NOMO-1 (cell line): ENCODE measurements at regions not wholly inside any gene's neighbourhood (a gene's known extent, or its start where the extent isn't known, plus 50 kb on each side); places are given as distances from the start of the nearest gene placed in this dataset.
"Not testable (repeated sequence)": the region's sequence is repeated elsewhere in the genome, so short reads cannot be mapped to it uniquely, and the experiment has no call there.

Source experiments
- DNase-seq, 2 experiments: peaks; one replicate each; lab custom pipeline; 2025; ENCODE audit not compliant: unreplicated experiment in 2 of 2; lab: John Stamatoyannopoulos, UW

DNA sequence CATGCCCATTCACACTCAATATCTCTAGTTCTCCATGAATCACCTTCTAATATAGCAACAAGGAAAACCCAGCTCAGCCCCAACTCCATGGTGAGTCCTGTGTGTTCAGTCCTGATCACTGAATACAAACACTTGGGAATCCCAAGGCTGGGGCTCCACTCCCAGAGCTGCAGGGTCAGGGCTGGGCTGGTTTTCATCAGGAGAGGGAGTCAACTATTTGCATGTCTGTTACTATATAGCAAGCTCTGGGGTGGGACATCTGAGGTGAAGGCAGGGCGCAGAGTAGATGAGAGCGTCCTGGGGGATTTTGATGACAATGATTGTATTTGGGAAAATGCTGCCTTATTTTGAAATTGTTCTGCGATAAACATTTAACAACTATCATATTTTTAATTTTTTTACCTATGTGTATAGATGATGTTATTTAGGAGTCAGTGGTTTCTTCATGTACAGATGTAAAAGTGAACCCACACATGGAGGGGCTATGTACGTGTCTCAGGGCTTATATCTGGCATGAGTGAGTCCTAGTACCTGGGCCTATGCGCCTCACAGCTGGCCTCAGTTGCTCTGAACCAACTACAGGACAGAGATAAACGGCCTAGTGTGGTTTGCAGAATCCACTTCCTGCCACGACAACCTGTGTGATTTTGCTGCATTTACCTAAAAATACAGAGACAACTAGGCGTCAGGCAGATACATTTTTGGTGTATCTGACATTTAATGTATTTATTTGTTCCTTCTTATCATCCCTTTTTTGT, 603.7 kb downstream of the TMEM121 start:
- DNase-seq, result not testable (repeated sequence)

DNA sequence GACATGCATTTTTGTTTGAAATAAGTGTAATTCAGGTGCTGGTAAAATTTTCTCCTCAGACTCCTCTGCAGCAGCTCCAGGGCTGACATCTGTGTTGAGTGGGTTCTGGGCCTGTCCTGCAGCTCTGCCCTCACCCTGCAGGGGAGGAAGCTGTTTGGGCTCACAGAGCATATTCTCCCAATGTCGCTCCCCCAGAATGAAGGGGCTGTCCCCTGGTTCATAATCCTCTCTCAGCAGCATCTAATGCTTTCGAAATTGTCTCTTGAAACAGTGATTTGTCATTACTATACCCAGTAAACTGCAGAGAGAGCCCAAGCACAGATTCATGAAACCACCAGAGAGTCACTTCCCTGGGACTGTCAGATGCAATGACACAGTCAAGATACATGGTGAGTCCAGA, 606.7 kb downstream of the TMEM121 start:
- DNase-seq, result not testable (repeated sequence)

DNA sequence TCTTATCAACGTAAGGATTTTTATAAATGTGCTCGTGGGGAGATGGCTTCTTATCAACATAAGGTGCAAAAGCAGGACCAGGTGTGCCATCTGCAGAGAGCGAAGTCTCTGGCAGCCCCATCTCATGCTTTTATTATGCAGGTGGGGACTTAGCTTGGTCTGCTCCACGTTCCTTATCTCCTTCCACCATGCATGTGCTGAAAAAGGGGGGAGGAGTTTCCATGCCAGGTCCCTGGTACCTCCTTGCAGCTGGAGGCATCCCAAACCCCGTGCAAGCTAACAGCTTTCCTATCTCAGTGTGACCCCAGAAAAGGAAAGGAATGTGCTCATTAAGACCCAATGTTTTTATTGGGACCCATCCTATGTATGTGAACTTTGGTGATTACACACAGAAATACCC, 608.5 kb downstream of the TMEM121 start:
- no peak for DNase-seq

DNA sequence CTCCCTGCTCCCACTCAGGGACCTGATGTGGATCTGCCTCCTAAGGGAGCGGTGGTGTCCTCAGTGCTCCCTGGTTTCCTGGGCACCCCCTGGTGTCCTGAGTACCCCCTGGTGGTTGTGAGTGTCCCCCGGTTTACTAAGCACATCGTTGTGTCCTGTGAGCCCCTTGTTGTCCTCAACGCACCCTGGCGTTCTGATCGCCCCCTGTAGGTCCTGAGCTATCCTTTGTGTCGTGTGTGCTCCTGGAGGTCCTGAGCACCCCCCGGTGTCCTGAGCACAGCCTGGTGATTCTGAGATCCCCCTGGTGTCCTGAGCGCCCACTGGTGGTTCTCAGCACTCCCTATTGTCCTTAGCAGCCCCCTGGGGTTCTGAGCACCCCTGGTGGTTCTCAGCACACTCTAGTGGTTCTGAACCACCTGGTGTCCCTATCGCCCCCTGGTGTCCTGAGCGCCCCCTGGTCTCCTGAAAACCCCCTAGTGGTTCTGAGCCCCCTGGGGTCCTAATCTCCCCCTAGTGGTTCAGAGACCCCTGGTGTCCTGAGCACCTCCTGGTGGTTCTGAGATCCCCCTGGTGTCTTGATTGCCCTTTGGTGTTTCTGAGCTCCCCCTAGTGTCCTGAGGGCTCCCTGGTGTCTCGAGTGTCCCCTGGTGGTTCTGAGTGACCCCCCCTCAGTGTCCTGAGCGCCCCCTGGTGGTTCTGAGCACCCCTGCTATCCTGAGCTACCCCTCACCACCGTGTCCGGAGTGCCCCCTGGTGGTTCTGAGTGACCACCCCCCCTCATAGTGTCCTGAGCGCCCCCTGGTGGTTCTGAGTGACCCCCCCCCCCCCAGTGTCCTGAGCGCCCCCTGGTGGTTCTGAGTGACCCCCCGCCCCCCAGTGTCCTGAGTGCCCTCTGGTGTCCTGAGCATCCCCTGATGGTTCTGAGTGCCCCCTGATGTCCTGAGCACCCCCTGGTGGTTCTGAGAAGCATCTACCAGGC, 615.1 kb downstream of the TMEM121 start:
- DNase-seq, result no peak

DNA sequence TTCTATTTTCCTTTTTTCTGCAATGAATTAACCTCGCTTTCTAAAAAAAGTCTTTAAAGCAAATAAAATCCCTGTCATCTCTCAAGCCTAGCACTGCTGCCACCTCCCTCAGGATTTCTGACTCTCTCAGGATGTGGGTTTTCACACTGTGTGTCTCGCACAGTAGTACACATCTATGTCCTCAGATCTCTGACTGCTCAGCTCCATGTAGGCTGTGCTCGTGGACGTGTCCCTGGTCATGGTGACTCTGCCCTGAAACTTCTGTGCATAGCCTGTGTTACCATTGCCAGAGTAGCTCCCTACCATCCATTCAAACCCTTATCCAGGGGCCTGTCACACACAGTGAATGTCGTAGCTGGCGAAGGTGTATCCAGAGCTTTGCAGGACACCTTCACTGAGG, 619.3 kb downstream of the TMEM121 start:
- DNase-seq, result not testable (repeated sequence)

DNA sequence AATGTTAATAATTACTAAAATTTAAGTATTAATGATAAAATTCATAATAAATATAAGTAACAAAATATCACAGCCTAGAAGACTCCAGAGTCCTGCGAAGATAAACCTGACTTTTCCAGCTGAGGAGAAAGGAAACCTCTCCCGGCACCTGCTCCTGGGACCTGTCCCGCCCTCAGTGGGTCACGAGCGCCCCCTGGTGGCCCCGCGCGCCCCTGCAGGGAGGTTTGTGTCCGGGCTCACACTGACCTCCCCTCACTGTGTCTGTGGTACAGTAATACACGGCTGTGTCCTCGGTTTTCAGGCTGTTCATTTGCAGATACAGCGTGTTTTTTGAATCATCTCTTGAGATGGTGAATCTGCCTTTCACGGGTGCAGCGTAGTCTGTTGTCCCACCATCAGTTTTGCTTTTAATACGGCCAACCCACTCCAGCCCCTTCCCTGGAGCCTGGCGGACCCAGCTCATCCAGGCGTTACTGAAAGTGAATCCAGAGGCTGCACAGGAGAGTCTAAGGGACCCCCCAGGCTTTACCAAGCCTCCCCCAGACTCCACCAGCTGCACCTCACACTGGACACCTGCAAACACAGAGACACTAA, 627.1 kb downstream of the TMEM121 start:
- DNase-seq, result peak in 1 of 2 experiments; percentile 18

DNA sequence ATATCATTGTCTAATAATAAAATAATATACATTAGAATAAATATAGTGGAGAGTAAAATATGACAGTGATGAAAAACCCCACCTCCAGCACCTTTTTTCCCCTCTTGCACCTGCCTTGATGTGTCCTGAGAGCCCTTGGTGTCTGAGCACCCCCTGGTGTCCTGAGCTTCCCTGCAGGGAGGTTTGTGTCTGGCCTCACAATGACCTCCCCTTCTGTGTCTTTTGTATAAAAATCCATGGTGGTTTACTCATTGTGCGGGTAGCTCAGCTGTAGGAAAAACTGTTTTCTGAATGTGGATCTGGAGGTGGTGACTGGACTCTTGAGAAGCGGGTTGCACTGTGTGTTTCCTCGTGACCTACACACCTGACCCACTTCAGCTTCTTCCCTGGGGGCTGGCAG, 636.9 kb downstream of the TMEM121 start:
- no peak for DNase-seq

DNA sequence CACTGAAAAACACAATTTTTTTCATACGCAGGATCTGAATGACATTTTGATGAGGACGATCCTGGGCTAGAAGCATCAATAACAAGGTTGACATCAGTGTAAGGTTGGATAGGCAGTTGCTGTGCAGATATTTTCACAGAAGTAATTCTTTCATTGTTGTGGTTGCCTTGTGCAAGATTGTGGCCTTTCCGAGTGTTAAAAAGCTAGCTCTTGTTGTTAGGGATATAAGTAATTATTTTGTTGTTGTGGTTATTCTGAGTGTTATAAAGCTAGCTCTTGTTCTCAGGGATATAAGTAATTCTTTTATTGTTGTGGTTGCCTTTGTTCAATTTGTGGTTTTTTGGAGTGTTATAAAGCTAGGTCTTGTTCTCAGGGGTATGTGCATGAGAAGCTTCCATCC, 637.4 kb downstream of the TMEM121 start:
- not testable (repeated sequence) for DNase-seq

DNA sequence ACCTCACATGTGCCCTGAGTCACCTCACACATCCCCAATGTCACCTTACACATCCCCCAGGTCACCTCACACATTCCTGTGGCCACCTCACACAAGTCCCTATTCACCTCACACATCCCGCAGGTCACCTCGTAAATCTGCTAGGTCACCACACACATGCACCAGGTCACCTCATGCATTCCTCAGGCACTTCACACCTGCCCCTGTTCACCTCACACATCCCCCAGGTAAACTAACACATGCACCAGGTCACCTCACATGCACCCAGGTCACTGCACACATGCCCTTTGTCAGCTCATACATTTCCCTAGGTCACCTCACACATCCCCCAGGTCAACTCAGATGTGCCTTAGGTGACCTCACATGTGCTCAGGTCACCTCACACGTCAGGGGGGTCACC, 639.8 kb downstream of the TMEM121 start:
- no peak for DNase-seq

DNA sequence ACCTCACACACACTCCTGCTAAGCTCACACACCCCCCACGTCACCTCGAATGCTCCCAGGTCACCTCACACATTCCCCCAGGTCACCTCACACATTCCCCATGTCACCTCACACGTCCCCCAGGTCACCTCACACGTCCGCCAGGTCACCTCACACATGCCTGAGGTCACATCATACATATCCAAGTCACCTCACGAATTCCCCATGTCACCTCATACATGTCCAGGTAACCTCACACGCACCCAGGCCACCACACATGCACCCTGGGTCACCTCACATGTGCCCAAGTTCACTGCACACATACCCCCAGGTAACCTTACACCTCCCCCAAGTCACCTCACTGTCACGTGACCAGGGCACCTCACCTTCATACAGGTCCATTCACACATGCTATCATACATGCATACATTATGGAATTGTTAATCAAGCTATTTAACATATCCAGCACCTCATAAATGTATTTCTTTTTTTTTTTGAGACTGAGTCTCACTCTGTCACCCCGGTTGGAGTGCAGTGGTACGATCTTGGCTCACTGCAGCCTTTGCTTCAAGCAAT, 640.3 kb downstream of the TMEM121 start:
- no peak for DNase-seq

DNA sequence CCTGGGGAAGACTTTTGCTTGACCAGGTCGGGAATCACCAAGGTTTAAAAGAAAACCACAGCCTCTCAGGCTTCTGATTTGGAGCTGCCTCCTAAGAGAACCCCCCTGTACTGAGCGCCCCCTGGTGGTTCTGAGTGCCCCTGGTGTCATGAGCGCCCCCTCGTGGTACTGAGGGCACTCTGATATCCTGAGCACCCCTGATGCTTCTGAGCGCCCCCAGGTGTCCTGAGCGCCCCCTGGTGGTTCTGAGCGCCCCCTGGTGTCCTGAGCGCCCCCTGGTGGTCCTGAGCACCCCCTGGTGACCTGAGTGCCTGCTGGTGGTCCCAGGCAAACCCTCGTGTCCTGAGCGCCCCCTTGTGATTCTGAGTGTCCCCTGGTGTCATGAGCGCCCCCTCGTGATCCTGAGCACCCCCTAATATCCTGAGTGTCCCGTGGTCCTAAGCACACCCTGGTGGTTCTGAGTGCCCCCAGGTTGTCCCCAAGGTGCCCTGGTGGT, 643.8 kb downstream of the TMEM121 start:
- not testable (repeated sequence) for DNase-seq

DNA sequence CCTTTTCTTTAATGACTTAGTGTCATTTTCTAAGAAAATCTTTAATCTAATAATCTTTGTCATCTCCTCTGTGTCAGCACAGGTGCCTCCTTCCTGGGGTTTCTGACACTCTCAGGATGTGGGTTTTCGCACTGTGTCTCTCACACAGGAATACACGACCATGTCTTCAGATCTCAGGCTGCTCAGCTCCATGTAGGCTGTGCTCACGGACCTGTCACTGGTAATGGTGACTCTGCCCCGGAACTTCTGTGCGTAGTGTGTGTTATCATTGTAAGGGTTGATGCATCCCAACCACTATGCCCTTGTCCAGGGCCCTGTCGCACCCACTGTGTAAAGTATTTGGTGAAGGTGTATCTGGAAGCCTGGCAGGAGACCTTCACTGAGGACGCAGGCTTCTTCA, 647.8 kb downstream of the TMEM121 start:
- DNase-seq, result no peak

DNA sequence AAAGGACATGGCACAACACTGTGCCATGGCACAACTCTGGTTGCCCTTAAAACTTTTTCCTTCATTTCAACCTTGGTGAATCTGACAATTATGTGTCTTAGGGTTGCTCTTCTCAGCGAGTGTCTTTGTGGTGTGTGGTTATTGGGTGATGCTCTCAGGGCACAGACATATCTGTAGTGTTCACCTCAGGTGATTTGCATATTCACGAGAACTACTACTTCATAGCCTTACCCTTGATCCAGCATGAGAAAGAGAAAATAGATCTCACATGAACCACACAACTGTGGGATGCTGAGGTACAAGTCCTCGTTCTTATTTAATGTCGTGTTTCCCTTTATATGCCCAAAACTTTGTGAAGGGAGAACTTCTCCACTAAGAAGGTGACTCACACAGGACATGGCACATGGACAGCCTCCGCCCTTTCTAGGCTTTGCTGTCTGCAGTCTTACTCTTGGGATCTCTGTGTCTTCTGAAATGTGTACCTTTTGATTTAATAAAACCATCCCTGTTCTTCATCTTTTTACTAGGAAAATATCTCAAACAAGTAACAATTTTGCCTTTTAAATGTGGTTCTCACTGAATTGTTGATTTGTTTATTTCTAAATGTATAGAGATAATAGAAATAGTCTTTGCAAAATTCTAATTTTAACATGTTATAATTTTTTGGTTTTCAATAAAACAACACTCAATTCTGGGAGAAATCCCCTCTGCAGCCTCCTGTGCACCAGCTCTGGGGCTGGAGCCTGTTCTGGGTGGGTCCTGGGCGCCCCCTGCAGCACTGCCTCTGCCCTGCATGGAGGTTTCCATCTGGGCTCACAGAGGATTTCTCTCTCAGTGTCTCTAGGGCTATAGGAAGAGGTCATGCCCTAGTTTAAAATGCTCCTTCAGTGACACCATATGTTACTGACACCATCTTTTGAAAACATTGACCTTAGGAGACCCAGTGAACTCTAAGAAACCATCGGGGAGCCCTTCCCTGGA, 651.2 kb downstream of the TMEM121 start:
- not testable (repeated sequence) for DNase-seq

DNA sequence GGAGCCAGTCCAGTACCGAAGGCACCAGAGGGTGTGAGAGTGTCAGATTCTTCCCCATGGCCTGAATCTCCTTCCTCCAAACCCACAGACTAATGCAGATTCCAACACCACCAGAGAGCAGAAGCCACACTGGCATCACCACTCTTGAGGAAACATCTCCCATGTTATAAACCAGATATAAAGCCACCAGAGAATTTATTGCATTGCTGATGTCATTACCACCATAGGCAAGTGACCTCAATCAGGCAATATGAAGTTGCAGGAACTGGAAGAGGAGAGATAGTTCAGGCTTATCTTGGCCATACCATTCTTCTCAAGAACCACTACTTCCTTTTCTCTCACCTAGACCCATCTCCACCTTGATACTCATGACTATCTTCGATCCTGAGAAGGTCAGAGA, 653.4 kb downstream of the TMEM121 start:
- no peak for DNase-seq

DNA sequence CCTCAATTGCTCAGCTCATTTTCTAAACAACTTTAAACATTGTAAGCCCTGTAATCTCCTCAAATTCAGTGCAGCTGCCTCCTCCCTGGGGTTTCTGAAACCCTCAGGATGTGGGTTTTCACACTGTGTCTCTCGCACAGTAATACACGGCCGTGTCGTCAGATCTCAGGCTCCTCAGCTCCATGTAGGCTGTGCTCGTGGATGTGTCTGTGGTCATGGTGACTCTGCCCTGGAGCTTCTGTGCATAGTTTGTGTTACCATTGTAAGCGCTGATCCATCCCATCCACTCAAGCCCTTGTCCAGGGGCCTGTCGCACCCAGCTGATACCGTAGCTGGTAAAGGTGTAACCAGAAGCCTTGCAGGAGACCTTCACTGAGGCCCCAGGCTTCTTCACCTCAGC, 658.4 kb downstream of the TMEM121 start:
- not testable (repeated sequence) for DNase-seq

DNA sequence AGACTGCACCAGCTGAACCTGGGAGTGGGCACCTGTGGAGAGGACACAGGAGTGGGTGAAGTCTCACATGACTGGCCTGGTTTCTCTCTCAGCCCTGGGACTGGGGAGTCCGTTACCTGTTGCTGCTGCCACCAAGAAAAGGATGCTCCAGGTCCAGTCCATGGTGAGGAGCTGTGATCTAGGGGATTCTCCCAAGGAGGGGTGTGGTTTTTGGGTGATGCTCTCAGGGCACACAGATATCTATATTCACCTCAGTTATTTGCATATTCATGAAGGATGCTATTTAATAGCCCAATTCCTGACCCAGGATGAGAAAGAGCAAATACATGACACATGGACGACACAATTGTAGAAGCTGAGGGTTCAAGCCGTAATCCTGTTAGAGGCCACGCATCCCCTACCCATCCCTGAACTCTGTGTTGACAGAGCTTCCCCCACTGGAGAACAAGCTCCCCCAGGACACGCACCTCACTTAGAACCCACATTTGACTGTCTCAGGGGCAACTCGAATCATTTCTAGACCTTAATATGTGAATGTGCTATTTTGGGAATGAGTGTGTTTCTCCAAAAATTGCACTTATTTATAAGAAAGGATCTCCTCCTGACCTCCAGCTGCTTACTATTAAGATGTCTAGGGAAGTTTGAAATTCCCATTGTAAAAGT, 658.9 kb downstream of the TMEM121 start:
- not testable (repeated sequence) for DNase-seq

DNA sequence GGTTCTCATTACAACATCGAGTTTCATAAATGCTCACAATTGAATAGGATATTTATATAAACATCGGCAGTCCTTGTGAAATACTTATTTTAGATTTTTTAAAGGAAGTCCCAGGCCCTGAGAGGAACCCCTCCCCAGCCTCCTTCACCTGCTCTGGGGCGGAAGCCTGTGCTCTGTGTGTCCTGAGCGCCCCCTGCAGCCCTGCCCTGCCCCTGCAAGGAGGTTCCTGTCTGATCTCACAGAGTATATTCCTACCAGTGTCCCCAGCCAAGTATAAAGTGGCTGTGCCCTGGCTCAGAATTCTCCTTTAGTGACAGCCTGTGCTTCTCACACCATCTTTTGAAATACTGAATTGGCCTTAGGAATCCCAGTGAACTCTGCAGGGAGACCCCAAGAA, 659.5 kb downstream of the TMEM121 start:
- no peak for DNase-seq

DNA sequence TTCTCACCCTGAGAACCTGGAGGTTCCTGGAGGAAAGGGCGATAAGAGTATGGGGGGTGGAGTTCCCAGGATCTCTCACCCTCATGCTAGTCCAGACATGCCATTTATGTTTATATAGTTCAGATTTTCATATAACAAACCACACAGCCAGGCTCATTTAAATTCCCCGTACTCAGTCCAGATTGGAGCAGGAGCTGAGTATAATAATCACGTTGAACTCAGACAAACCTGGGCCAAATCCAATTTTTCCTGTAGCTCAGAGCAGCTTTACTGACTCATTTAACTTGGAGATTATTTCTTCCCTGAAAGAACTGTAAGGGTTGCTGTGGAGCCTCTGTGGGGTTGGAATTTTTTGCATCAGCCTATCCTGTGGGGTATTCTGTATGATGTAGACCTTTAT, 660.8 kb downstream of the TMEM121 start:
- no peak for DNase-seq

DNA sequence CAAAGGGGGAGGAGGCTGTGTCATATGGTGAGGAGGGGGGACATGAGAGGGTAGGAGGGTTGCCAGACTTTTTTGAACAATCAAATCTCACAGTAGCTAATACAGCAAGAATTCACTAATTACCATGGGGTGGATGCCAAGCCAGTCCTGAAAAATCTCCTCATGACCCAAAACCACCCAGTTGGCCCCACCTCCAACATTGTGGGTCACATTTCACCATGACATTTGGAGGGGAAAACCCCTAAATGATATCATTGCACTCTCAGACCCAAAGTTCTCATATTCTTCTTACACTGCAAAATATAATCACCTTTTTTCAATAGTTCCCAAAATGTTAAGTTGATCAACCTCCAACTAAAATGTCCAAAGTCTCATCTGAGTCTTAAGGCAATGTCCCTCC, 666.3 kb downstream of the TMEM121 start:
- not testable (repeated sequence) for DNase-seq
